K562 (cell line): ENCODE measurements at regions not wholly inside any gene's neighbourhood (a gene's known extent, or its start where the extent isn't known, plus 50 kb on each side); places are given as distances from the start of the nearest gene placed in this dataset.

ENCODE experiments used
- ATAC-seq: fragments of 200-7000 bp; cut with Tn5 transposase; 3 replicates; pipeline ENCODE4 v1.9.1; 2020; ENCODE audit warnings: moderate library complexity
- BruUV-seq: library from RNA; stranded (reverse); fragments of 400-500 nt; replicated peaks from 2 replicates; lab custom pipeline; 2021; lab: Mats Ljungman, UMichigan
- CTCF ChIA-PET: fragments of 300-600 bp; formaldehyde crosslinking; extraction: SDS; loops from one replicate; lab custom pipeline; 2021; ENCODE audit warnings: low intra/inter-chr PET ratio; lab: Yijun Ruan, JAX
- POLR2A ChIA-PET: fragments of 300-600, 350-650 bp; sonication (Branson Sonifier 250); formaldehyde crosslinking; extraction: SDS; loops from one replicate; lab custom pipeline; 2021; ENCODE audit warnings: antibody characterized with exemption, inconsistent platforms; lab: Yijun Ruan, JAX
- DNase-seq, 4 experiments: peaks; one replicate each; pipeline versions ENCODE4 v3.0.0 to v3.0.0-alpha.2; 2011 to 2018; ENCODE audit warnings: low spot score in 3 of 4, mixed read lengths in 3 of 4; ENCODE audit errors: extremely low read depth in 1 of 4
- FAIRE-seq: peaks from 2 replicates; lab custom pipeline; 2011; peaks lifted over from hg19 to GRCh38; lab: Jason Lieb, UNC
- H2AFZ ChIP-seq: 2 replicates; pipeline ENCODE4 v1.6.0; 2011; ENCODE audit warnings: low read depth, low read length, control low read depth, inconsistent platforms
- H3K27ac ChIP-seq: fragments of 200-600 bp; 3 replicates; pipeline ENCODE4 v1.8.0; 2011; ENCODE audit warnings: low read depth, mild to moderate bottlenecking, control low read depth, inconsistent platforms, low read length, moderate library complexity, mixed read lengths; ENCODE audit errors: extremely low read depth
- H3K27me3 ChIP-seq, 2 experiments: fragments of 300-600 bp in 1 of 2; 2 replicates in 1 of 2; 3 replicates in 1 of 2; pipeline versions ENCODE4 v1.6.0 to v1.8.0; 2011; ENCODE audit warnings: inconsistent platforms in 2 of 2, low read length in 2 of 2, mild to moderate bottlenecking in 1 of 2, mixed read lengths in 1 of 2, moderate library complexity in 1 of 2; ENCODE audit not compliant: control insufficient read depth in 2 of 2, insufficient read depth in 2 of 2
- H3K36me3 ChIP-seq: fragments of 300-600 bp; 3 replicates; pipeline ENCODE4 v1.8.0; 2011; ENCODE audit warnings: mild to moderate bottlenecking, low read length, inconsistent platforms; ENCODE audit not compliant: control insufficient read depth, insufficient read depth
- H3K4me1 ChIP-seq, 2 experiments: fragments of 200-600 bp in 1 of 2; replicated peaks in 1 of 2; 2 replicates in 1 of 2; 3 replicates in 1 of 2; pipeline versions ENCODE4 v1.5.1 to v1.8.0; 2011; ENCODE audit warnings: inconsistent platforms in 2 of 2, low read length in 2 of 2, mild to moderate bottlenecking in 1 of 2, mixed read lengths in 1 of 2, moderate library complexity in 1 of 2; ENCODE audit not compliant: control insufficient read depth in 2 of 2, insufficient read depth in 2 of 2
- H3K4me2 ChIP-seq: 2 replicates; pipeline ENCODE4 v1.6.1; 2011; ENCODE audit warnings: low read length, control low read depth, inconsistent platforms, mixed read lengths; ENCODE audit not compliant: insufficient read depth
- H3K4me3 ChIP-seq: fragments of 200-600 bp; sonication (generic), shearing (Covaris generic); 2 replicates; pipeline ENCODE4 v1.5.1; 2016; ENCODE audit warnings: control low read depth, inconsistent platforms
- H3K79me2 ChIP-seq: fragments of 200-600 bp; 3 replicates; pipeline ENCODE4 v1.8.0; 2011; ENCODE audit warnings: low read length, inconsistent platforms; ENCODE audit not compliant: control insufficient read depth, insufficient read depth
- H3K9ac ChIP-seq, 2 experiments: 2 replicates each; pipeline versions ENCODE4 v1.6.0 to v1.6.1; 2011; ENCODE audit warnings: low read depth in 2 of 2, low read length in 2 of 2, control low read depth in 1 of 2, inconsistent platforms in 1 of 2, mild to moderate bottlenecking in 1 of 2, mixed read lengths in 1 of 2; ENCODE audit not compliant: insufficient read depth in 1 of 2
- H3K9me1 ChIP-seq: one replicate; pipeline ENCODE4 v1.6.0; 2011; ENCODE audit warnings: inconsistent platforms, mild to moderate bottlenecking, low read length, moderate library complexity; ENCODE audit not compliant: control insufficient read depth, insufficient read depth
- H3K9me3 ChIP-seq: replicated peaks from 2 replicates; pipeline ENCODE4 v1.5.1; 2011; ENCODE audit warnings: low read depth, low read length, inconsistent platforms; ENCODE audit not compliant: control insufficient read depth, insufficient read depth
- H4K20me1 ChIP-seq: replicated peaks from 2 replicates; pipeline ENCODE4 v1.6.1; 2011; ENCODE audit warnings: low read length, inconsistent platforms, mixed read lengths; ENCODE audit not compliant: control insufficient read depth, insufficient read depth
- CAMTA2 ChIP-seq: fragments of 250-450 bp; sonication (Bioruptor Pico); conservative IDR thresholded peaks from 2 replicates; pipeline ENCODE4 v1.5.1; 2022
- DPF2 ChIP-seq: fragments of 450-650 bp; IDR thresholded peaks from 2 replicates; pipeline ENCODE4 v1.6.1; 2016
- ETV5 ChIP-seq: sonication (generic); formaldehyde crosslinking; IDR thresholded peaks from 2 replicates; pipeline ENCODE4 v1.4.0; 2020; ENCODE audit warnings: low read depth, mild to moderate bottlenecking, missing genetic modification reagents
- MTF1 ChIP-seq: fragments of 250-450 bp; sonication (Bioruptor Pico); IDR thresholded peaks from 2 replicates; pipeline ENCODE4 v1.9.0; 2021; ENCODE audit warnings: moderate library complexity, mild to moderate bottlenecking, inconsistent platforms, borderline replicate concordance
- NFATC3 ChIP-seq: fragments of 450-650 bp; IDR thresholded peaks from 2 replicates; pipeline ENCODE4 v1.6.1; 2017; ENCODE audit warnings: mild to moderate bottlenecking
- NFE2L1 ChIP-seq: fragments of 450-650 bp; IDR thresholded peaks from 2 replicates; pipeline ENCODE4 v1.6.1; 2016; ENCODE audit warnings: missing genetic modification characterization, low read depth, mild to moderate bottlenecking, missing compliant biosample characterization, moderate library complexity, borderline replicate concordance
- NR2F6 ChIP-seq: fragments of 450-650 bp; formaldehyde crosslinking; IDR thresholded peaks from 2 replicates; pipeline ENCODE4 v1.4.0; 2020; ENCODE audit warnings: mild to moderate bottlenecking
- PHB2 ChIP-seq: fragments of 450-650 bp; IDR thresholded peaks from 2 replicates; pipeline ENCODE4 v1.6.1; 2017; ENCODE audit warnings: low read depth
- SMAD3 ChIP-seq: fragments of 450-650 bp; formaldehyde crosslinking; conservative IDR thresholded peaks from 2 replicates; pipeline ENCODE4 v1.4.0; 2020; ENCODE audit warnings: mild to moderate bottlenecking
- TCFL5 ChIP-seq: fragments of 250-450 bp; sonication (Bioruptor Pico); conservative IDR thresholded peaks from 2 replicates; pipeline ENCODE4 v1.6.1; 2021; ENCODE audit warnings: mild to moderate bottlenecking, moderate library complexity, matching md5 sums
- XRCC4 ChIP-seq: IDR thresholded peaks from one replicate; pipeline ENCODE4 v1.6.1; 2011; ENCODE audit not compliant: insufficient read depth, insufficient read length; ENCODE audit errors: extremely low read depth
- ZBTB17 ChIP-seq: fragments of 450-650 bp; formaldehyde crosslinking; IDR thresholded peaks from 2 replicates; pipeline ENCODE4 v1.4.0; 2020; ENCODE audit warnings: mild to moderate bottlenecking
- ZBTB7A ChIP-seq: IDR thresholded peaks from 2 replicates; pipeline ENCODE4 v1.6.1; 2011; ENCODE audit warnings: low read depth, mild to moderate bottlenecking, low read length, moderate library complexity, borderline replicate concordance; ENCODE audit not compliant: control insufficient read depth
- ZFP36 ChIP-seq: fragments of 150-350 bp; IDR thresholded peaks from 2 replicates; pipeline ENCODE4 v1.6.1; 2018; ENCODE audit warnings: low read length, low read depth; ENCODE audit not compliant: partially characterized antibody
- WGBS: fragments of 100-300 bp; shearing (Covaris generic); methylation state at CpG from one replicate; pipeline ENCODE4 v1.1.6; 2016; ENCODE audit warnings: low coverage, mixed read lengths; ENCODE audit not compliant: insufficient coverage; ENCODE audit errors: missing lambda C conversion rate; 5-methylcytosine and 5-hydroxymethylcytosine counted together
- in situ Hi-C: fragments of 300-500 bp; cut with MboI; formaldehyde crosslinking; loops from 4 replicates; pipeline ENCODE4 v1.15.0; 2018; ENCODE audit warnings: inconsistent platforms, mixed read lengths
- intact Hi-C: fragments of 100-400 bp; cut with micrococcal nuclease; formaldehyde crosslinking; loops from 2 replicates; pipeline ENCODE4 v1.14.2; 2022
- TF ChIP-seq, protein P1 (sequence below): fragments of 450-650 bp; IDR thresholded peaks from 2 replicates; pipeline ENCODE4 v1.7.0; 2016; ENCODE audit warnings: borderline replicate concordance
- TF ChIP-seq, protein P2 (sequence below): fragments of 450-650 bp; IDR thresholded peaks from 2 replicates; pipeline ENCODE4 v1.6.1; 2017; ENCODE audit warnings: mild to moderate bottlenecking, moderate library complexity
- TF ChIP-seq, protein P3 (sequence below), 2 experiments: fragments of 450-650 bp in 1 of 2; sonication (generic) in 1 of 2; formaldehyde crosslinking; conservative IDR thresholded peaks; 2 replicates each; pipeline versions ENCODE4 v1.4.0 to v1.8.1; 2020 to 2022; ENCODE audit warnings: mild to moderate bottlenecking in 1 of 2, missing genetic modification reagents in 1 of 2

DNA sequence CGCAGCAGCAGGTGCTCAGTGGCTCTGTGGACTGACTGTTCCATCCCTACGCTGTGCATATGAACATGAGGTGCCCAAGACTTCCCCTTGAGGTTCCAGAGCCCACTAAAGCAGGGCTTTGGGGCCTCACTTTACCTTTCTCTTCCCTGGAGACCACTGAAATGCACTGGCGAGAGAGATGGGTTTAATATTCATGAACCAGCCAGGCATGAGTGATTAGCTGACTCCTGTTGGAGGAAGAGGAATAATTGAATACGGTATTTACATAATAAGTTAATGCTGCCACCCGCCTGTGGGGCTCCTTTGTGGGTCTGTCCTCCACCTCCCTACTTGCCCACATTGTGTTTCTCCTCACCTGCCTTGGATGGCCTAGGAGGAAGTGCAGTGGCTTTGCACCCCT, 263.4 kb downstream of the TLE3 start:
- POLR2A ChIA-PET, result no interaction called here
- no peak overlapping the region for H3K4me3 ChIP-seq
- ATAC-seq (no peak), DNase-seq (no peak), FAIRE-seq (no peak)
- no peaks in the 10 kb centered on the region; a peak in 2 of 5 replicates for H3K27me3 ChIP-seq
- CTCF ChIA-PET, result no interaction called here
- H3K27ac ChIP-seq, result no peak overlapping the region
- H3K4me2 ChIP-seq, result no peak overlapping the region
- H4K20me1 ChIP-seq, result no peaks in the 10 kb centered on the region; the same call in 1 of the 2 replicates
- no peaks in the 10 kb centered on the region for H3K9me3 ChIP-seq
- H3K4me1 ChIP-seq, result no peaks in the 10 kb centered on the region
- H3K9me1 ChIP-seq, result no peaks in the 10 kb centered on the region
- WGBS, result 2% methylated on average over 5 of the region's 5 CpGs
- no peak overlapping the region for H3K9ac ChIP-seq
- in situ Hi-C loops, result no loop called here
- no peak for TF ChIP-seq SMAD3 (CRISPR knock-in tag)
- TF ChIP-seq, protein P1, sequence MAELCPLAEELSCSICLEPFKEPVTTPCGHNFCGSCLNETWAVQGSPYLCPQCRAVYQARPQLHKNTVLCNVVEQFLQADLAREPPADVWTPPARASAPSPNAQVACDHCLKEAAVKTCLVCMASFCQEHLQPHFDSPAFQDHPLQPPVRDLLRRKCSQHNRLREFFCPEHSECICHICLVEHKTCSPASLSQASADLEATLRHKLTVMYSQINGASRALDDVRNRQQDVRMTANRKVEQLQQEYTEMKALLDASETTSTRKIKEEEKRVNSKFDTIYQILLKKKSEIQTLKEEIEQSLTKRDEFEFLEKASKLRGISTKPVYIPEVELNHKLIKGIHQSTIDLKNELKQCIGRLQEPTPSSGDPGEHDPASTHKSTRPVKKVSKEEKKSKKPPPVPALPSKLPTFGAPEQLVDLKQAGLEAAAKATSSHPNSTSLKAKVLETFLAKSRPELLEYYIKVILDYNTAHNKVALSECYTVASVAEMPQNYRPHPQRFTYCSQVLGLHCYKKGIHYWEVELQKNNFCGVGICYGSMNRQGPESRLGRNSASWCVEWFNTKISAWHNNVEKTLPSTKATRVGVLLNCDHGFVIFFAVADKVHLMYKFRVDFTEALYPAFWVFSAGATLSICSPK, result no peak
- no peak for TF ChIP-seq ZFP36
- TF ChIP-seq ETV5, result no peak
- no peak for TF ChIP-seq NR2F6 (CRISPR knock-in tag)
- TF ChIP-seq PHB2, result no peak
- no peak for TF ChIP-seq NFATC3
- TF ChIP-seq, protein P2, sequence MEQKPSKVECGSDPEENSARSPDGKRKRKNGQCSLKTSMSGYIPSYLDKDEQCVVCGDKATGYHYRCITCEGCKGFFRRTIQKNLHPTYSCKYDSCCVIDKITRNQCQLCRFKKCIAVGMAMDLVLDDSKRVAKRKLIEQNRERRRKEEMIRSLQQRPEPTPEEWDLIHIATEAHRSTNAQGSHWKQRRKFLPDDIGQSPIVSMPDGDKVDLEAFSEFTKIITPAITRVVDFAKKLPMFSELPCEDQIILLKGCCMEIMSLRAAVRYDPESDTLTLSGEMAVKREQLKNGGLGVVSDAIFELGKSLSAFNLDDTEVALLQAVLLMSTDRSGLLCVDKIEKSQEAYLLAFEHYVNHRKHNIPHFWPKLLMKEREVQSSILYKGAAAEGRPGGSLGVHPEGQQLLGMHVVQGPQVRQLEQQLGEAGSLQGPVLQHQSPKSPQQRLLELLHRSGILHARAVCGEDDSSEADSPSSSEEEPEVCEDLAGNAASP, result no peak
- TF ChIP-seq NFE2L1 (tag), result no peak
- no peak for TF ChIP-seq DPF2
- no peak for TF ChIP-seq MTF1 (CRISPR knock-in tag)
- TF ChIP-seq, protein P3, sequence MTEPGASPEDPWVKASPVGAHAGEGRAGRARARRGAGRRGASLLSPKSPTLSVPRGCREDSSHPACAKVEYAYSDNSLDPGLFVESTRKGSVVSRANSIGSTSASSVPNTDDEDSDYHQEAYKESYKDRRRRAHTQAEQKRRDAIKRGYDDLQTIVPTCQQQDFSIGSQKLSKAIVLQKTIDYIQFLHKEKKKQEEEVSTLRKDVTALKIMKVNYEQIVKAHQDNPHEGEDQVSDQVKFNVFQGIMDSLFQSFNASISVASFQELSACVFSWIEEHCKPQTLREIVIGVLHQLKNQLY (CRISPR knock-in tag; conservative IDR thresholded peaks at IDR 0.05), result no peak
- TF ChIP-seq TCFL5 (CRISPR knock-in tag), result no peak
- TF ChIP-seq ZBTB17 (CRISPR knock-in tag), result no peak
- TF ChIP-seq ZBTB7A, result no peak
- TF ChIP-seq XRCC4, result no peak
- no peak for TF ChIP-seq CAMTA2 (CRISPR knock-in tag)
- intact Hi-C loops, result no loop called here
- BruUV-seq, result no TSS peak
- H2AFZ ChIP-seq, result no peak overlapping the region
- no peaks in the 10 kb centered on the region for H3K36me3 ChIP-seq
- no peaks in the 10 kb centered on the region for H3K79me2 ChIP-seq
